D721Med (cell line): ENCODE measurements at regions not wholly inside any gene's neighbourhood (a gene's known extent, or its start where the extent isn't known, plus 50 kb on each side); places are given as distances from the start of the nearest gene placed in this dataset.

Experiments
- DNase-seq: peaks from one replicate; pipeline ENCODE4 v3.0.0; 2011; ENCODE audit warnings: low spot score; ENCODE audit not compliant: insufficient read length
- FAIRE-seq: peaks from 2 replicates; lab custom pipeline; 2011; peaks lifted over from hg19 to GRCh38; lab: Jason Lieb, UNC
- CTCF ChIP-seq: IDR thresholded peaks from 2 replicates; pipeline ENCODE4 v1.5.1; 2012; ENCODE audit warnings: mild to moderate bottlenecking, control low read depth; ENCODE audit not compliant: insufficient read depth; ENCODE audit errors: missing control alignments

- TF ChIP-seq CTCF, result no peak
- FAIRE-seq (no peak), DNase-seq (no peak)
Measured at GRCh38 chr12:76256904-76257303, 91.3 kb downstream of the BBS10 start.

GRCh38 chr12:76256321-76256720 lies 91.9 kb downstream of the BBS10 start:
- DNase-seq (no peak), FAIRE-seq (no peak)
- no peak for TF ChIP-seq CTCF

- TF ChIP-seq CTCF, result no peak
- FAIRE-seq (no peak), DNase-seq (no peak)
Measured at GRCh38 chr12:76255692-76256091, 92.5 kb downstream of the BBS10 start.

GRCh38 chr12:76255281-76255680 lies 92.9 kb downstream of the BBS10 start:
- DNase-seq (no peak), FAIRE-seq (no peak)
- TF ChIP-seq CTCF, result no peak

GRCh38 chr12:76252031-76252430 lies 96.2 kb downstream of the BBS10 start:
- DNase-seq (no peak), FAIRE-seq (no peak)
- TF ChIP-seq CTCF, result no peak

- FAIRE-seq (no peak), DNase-seq (no peak)
- no peak for TF ChIP-seq CTCF
Measured at GRCh38 chr12:76250256-76250655, 98.0 kb downstream of the BBS10 start.

- DNase-seq (no peak), FAIRE-seq (no peak)
- no peak for TF ChIP-seq CTCF
Measured at GRCh38 chr12:76249501-76249900, 98.7 kb downstream of the BBS10 start.
